ENCODE measurements at regions not wholly inside any gene's neighbourhood (a gene's known extent, or its start where the extent isn't known, plus 50 kb on each side); places are given as distances from the start of the nearest gene placed in this dataset.

- TF ChIP-seq CTCF (IDR thresholded peaks at IDR 0.05), result no peak
- TF ChIP-seq POLR2A (IDR thresholded peaks at IDR 0.05), result no peak
These were observed 137.0 kb upstream of the AJAP1 start for GRCh38 chr1:4517186-4517954.

Data from thyroid gland (tissue), 4 donors.